Psoas muscle (tissue), 7 donors: ENCODE measurements at regions not wholly inside any gene's neighbourhood (a gene's known extent, or its start where the extent isn't known, plus 50 kb on each side); places are given as distances from the start of the nearest gene placed in this dataset.

Experiments
- ATAC-seq, 4 donors: fragments of 200-7000 bp; cut with Tn5 transposase; one replicate each; pipeline ENCODE4 v1.9.1; 2020; ENCODE audit warnings: moderate library complexity in 3 of 4, mild to moderate bottlenecking in 2 of 4
- DNase-seq, 2 donors: peaks; one replicate each; pipeline ENCODE4 v3.0.0-alpha.2; 2020
- H3K27ac ChIP-seq: fragments of 200-600 bp; one replicate; pipeline ENCODE4 v1.8.0; 2022
- H3K27me3 ChIP-seq, 3 donors: fragments of 200-600 bp in 1 of 3; one replicate each; pipeline versions ENCODE4 v1.6.1 to v1.8.0; 2013 to 2022; ENCODE audit warnings: low read length in 2 of 3, mild to moderate bottlenecking in 2 of 3, moderate library complexity in 1 of 3; ENCODE audit not compliant: insufficient read depth in 3 of 3
- H3K36me3 ChIP-seq, 2 donors: fragments of 200-600 bp in 1 of 2; one replicate each; pipeline versions ENCODE4 v1.6.1 to v1.8.0; 2013 to 2022; ENCODE audit warnings: low read depth in 1 of 2, mild to moderate bottlenecking in 1 of 2, moderate library complexity in 1 of 2; ENCODE audit not compliant: insufficient read depth in 1 of 2
- H3K4me1 ChIP-seq: fragments of 200-600 bp; one replicate; pipeline ENCODE4 v1.8.0; 2022
- H3K4me3 ChIP-seq: fragments of 200-600 bp; one replicate; pipeline ENCODE4 v1.8.0; 2022; ENCODE audit warnings: mild to moderate bottlenecking
- H3K9me3 ChIP-seq: fragments of 200-600 bp; one replicate; pipeline ENCODE4 v1.8.0; 2022
- WGBS, 3 donors: extraction: QIAGEN DNeasy Blood & Tissue Kit; methylation state at CpG; one replicate each; pipeline versions ENCODE4 v1.1.6 to v1.1.7; 2013; 5-methylcytosine and 5-hydroxymethylcytosine counted together
- intact Hi-C, 2 donors: fragments of 100-400 bp; cut with DNase I; formaldehyde crosslinking; loops; one replicate each; pipeline versions ENCODE4 v1.11.0 to v1.14.2; 2022
- TF ChIP-seq, protein P1 (sequence below): fragments of 200-600 bp; IDR thresholded peaks from one replicate; pipeline ENCODE4 v1.8.0; 2022; ENCODE audit warnings: antibody characterized with exemption
- donor health status: healthy with polysubstance abuse.
- donor health status: DM: no; HTN: no; CAD: no; lungs with moderate emphysema.
- donor health status: Bipolar disorder and iron deficiency.
- donor health status: healthy.
- donor health status: DM: yes; HTN: yes; CAD: no.
- donor health status: DM: no; HTN: no; CAD: no.
- donor health status: DM: yes; HTN: yes; CAD: no.

- H3K27ac ChIP-seq: no peak overlapping the region
- H3K4me1 ChIP-seq: no peaks in the 10 kb centered on the region
- peaks cover 0 to 3% (median 0%) of the 10 kb centered on the region in 3 donors for H3K27me3 ChIP-seq
- TF ChIP-seq, protein P1, sequence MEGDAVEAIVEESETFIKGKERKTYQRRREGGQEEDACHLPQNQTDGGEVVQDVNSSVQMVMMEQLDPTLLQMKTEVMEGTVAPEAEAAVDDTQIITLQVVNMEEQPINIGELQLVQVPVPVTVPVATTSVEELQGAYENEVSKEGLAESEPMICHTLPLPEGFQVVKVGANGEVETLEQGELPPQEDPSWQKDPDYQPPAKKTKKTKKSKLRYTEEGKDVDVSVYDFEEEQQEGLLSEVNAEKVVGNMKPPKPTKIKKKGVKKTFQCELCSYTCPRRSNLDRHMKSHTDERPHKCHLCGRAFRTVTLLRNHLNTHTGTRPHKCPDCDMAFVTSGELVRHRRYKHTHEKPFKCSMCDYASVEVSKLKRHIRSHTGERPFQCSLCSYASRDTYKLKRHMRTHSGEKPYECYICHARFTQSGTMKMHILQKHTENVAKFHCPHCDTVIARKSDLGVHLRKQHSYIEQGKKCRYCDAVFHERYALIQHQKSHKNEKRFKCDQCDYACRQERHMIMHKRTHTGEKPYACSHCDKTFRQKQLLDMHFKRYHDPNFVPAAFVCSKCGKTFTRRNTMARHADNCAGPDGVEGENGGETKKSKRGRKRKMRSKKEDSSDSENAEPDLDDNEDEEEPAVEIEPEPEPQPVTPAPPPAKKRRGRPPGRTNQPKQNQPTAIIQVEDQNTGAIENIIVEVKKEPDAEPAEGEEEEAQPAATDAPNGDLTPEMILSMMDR: no peak
- no peak overlapping the region for H3K4me3 ChIP-seq
- WGBS, 3 donors: 81 to 88% (median 82%) methylated on average over 3 of the region's 3 CpGs
- ATAC-seq: no peak
- intact Hi-C loops: no loop called here
- no peaks in the 10 kb centered on the region for H3K36me3 ChIP-seq
- DNase-seq: no peak
- no peaks in the 10 kb centered on the region for H3K9me3 ChIP-seq
Measured at GRCh38 chr3:160130071-160130470, 95.2 kb upstream of the C3orf80 start.

GRCh38 chr3:160130950-160131349 lies 94.3 kb upstream of the C3orf80 start:
- intact Hi-C loops: no loop called here
- Histone ChIP-seq H3K36me3 (no peaks in the 10 kb centered on the region), H3K4me1 (no peaks in the 10 kb centered on the region), H3K4me3 (no peak overlapping the region), H3K27me3 (no peaks in the 10 kb centered on the region), H3K9me3 (no peaks in the 10 kb centered on the region), H3K27ac (no peak overlapping the region)
- TF ChIP-seq, protein P1: no peak
- ATAC-seq (no peak), DNase-seq (no peak)
- WGBS, 3 donors: 35 to 47% (median 40%) methylated on average over 2 of the region's 2 CpGs

DNA sequence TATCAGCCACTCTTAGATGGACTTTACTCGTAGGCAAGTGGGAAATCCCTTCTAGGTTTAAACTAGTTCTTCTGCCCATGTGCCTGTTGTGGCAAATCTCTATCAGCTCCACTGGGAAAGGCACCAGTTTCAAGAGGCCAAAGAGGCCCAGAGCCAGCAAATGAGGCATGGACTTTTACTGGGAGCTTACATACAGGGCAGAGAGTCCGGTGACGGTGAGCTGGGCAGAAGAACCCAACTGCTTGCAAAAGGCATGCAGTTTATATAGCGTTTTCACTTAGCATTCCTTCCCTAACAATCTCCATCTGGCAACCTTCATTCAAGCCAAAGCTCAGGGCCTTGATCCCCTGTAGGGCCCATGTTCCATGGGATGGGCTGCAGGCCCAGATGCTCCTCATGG lies 93.0 kb upstream of the C3orf80 start:
- Histone ChIP-seq H3K36me3 (no peaks in the 10 kb centered on the region), H3K27me3 (no peaks in the 10 kb centered on the region), H3K4me3 (no peak overlapping the region), H3K9me3 (no peaks in the 10 kb centered on the region), H3K27ac (no peak overlapping the region), H3K4me1 (no peaks in the 10 kb centered on the region)
- 56 to 71% (median 59%) methylated on average over 4 of the region's 4 CpGs for WGBS, 3 donors
- intact Hi-C loops: no loop called here
- TF ChIP-seq, protein P1: no peak
- no peak for DNase-seq
- no peak for ATAC-seq

GRCh38 chr3:160133757-160134156 lies 91.5 kb upstream of the C3orf80 start:
- WGBS, 3 donors: 73 to 94% (median 74%) methylated on average over 3 of the region's 3 CpGs
- Histone ChIP-seq H3K27ac (no peak overlapping the region), H3K4me1 (no peaks in the 10 kb centered on the region), H3K36me3 (no peaks in the 10 kb centered on the region), H3K4me3 (no peak overlapping the region), H3K27me3 (no peaks in the 10 kb centered on the region), H3K9me3 (no peaks in the 10 kb centered on the region)
- intact Hi-C loops: no loop called here
- TF ChIP-seq, protein P1: no peak
- ATAC-seq: no peak
- no peak for DNase-seq

- Histone ChIP-seq H3K27ac (no peak overlapping the region), H3K4me3 (no peak overlapping the region), H3K36me3 (no peaks in the 10 kb centered on the region), H3K4me1 (no peaks in the 10 kb centered on the region), H3K27me3 (no peaks in the 10 kb centered on the region), H3K9me3 (no peaks in the 10 kb centered on the region)
- intact Hi-C loops: no loop called here
- no peak for DNase-seq
- WGBS, 3 donors: 74 to 81% (median 78%) methylated on average over 4 of the region's 4 CpGs
- no peak for ATAC-seq
- TF ChIP-seq, protein P1: no peak
Measured at GRCh38 chr3:160134454-160134853, 90.8 kb upstream of the C3orf80 start.
